GM12891 (cell line): ENCODE measurements at regions not wholly inside any gene's neighbourhood (a gene's known extent, or its start where the extent isn't known, plus 50 kb on each side); places are given as distances from the start of the nearest gene placed in this dataset.

ENCODE experiments used
- PAX5 ChIP-seq: IDR thresholded peaks from 2 replicates; pipeline ENCODE4 v1.6.1; 2011; ENCODE audit warnings: low read length, moderate library complexity, mild to moderate bottlenecking; ENCODE audit not compliant: insufficient read depth, severe bottlenecking
- POLR2A ChIP-seq: IDR thresholded peaks from 2 replicates; pipeline ENCODE4 v1.6.1; 2011; ENCODE audit warnings: low read depth, low read length, control low read depth
- POLR2AphosphoS5 ChIP-seq: IDR thresholded peaks from 2 replicates; pipeline ENCODE4 v1.6.1; 2011; ENCODE audit warnings: low read depth, low read length, control low read depth
- POU2F2 ChIP-seq: IDR thresholded peaks from 2 replicates; pipeline ENCODE4 v1.6.1; 2011; ENCODE audit warnings: low read depth, mild to moderate bottlenecking, control low read depth, low read length, moderate library complexity
- SPI1 ChIP-seq: IDR thresholded peaks from 2 replicates; pipeline ENCODE4 v1.6.1; 2011; ENCODE audit warnings: low read depth, low read length, control low read depth
- TAF1 ChIP-seq: IDR thresholded peaks from 2 replicates; pipeline ENCODE4 v1.6.1; 2011; ENCODE audit warnings: low read depth, low read length, control low read depth

GRCh38 chr4:35539404-35540055, 704.8 kb downstream of the ARAP2 start:
- TF ChIP-seq POLR2A, result no peak
- no peak for TF ChIP-seq POLR2AphosphoS5
- no peak for TF ChIP-seq PAX5
- no peak for TF ChIP-seq TAF1
- TF ChIP-seq POU2F2, result no peak
- no peak for TF ChIP-seq SPI1
